Sciatic nerve (tissue), 2 donors: ENCODE measurements at regions not wholly inside any gene's neighbourhood (a gene's known extent, or its start where the extent isn't known, plus 50 kb on each side); places are given as distances from the start of the nearest gene placed in this dataset. TPM values are rescaled to one million over a fixed set of nuclear protein-coding genes. Genes with fewer than 3 reads are reported as not detected.

ENCODE experiments used
- ATAC-seq: fragments of 200-7000 bp; cut with Tn5 transposase; one replicate; pipeline ENCODE4 v1.9.1; 2020; ENCODE audit warnings: mild to moderate bottlenecking, moderate library complexity
- DNase-seq: peaks from one replicate; pipeline ENCODE4 v3.0.0-alpha.2; 2020; ENCODE audit warnings: low spot score
- intact Hi-C: fragments of 100-400 bp; cut with DNase I; formaldehyde crosslinking; loops from one replicate; pipeline ENCODE4 v1.14.2; 2022
- microRNA-seq: library from miRNA; unstranded; fragments of <30 nt; microRNA quantifications from one replicate; pipeline ENCODE4 v1.2.0, GENCODE V29; 2020
- donor health status: DM: no; HTN: no; CAD: no.
- donor health status: DM: no; HTN: no; CAD: no.

DNA sequence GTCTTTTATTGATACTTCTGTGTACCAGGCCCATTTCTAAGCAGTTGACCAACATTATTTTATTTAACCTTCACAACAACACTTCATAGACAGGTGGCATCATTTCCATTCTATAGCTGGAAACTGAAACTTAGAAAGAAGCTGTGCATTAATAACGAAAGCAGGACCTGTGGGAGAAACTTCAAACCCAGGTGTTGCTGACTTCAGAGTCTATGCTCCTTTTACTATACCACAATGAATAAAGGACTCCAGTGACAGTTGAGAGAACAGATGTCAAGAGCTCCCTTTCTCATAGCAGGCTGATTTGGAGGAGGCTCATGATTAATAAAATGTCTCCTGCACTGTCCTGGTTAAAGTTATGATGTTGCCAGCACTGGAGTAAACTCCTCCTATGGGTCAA is 56.6 kb upstream of the POU3F2 start:
- ATAC-seq (no peak), DNase-seq (no peak)
- intact Hi-C loops: no loop called here

DNA sequence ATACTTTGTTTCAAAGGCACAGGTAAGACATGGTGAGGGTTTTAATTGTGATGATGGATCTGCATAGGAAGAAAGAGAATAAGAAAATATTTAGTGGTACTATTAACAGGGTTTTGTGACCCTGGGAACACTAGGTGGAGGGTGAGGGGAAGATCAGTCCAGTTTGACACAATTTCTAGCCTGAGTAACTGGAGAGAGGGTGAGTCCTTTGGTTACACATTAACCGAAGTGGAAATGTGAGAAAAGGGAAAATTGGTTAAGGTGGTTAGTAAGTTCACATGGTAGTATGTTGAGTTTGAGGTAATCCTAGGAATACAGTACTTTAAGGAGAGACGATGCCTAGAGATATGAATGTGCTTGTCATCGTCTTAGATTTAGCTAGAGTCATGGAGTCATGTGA is 54.8 kb upstream of the POU3F2 start:
- intact Hi-C loops: loop anchor here (2.0 kb wide), 1 partner anchor 39 kb away; no protein-coding TSS in a partner anchor
- no peak for DNase-seq
- ATAC-seq: no peak

DNA sequence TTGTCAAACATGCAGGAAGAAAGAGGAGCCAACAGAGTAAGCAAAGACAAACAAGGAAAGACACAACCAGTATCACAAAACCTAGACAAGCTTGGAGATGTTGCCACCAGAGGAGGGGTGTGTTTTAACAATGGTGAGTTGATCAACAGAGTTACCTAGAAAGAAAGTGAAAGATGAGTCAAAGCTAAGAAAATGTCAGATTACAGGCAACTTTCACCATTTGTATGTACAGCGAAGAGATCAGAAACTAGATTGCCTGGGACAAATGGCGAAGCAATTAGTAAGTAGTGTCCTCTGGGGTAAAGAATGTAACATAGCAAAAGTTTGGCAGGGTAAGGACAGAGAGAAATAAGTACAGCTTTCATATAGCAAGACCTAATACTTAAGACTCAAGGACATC is 51.6 kb upstream of the POU3F2 start:
- DNase-seq (no peak), ATAC-seq (no peak)
- intact Hi-C loops: no loop called here

DNA sequence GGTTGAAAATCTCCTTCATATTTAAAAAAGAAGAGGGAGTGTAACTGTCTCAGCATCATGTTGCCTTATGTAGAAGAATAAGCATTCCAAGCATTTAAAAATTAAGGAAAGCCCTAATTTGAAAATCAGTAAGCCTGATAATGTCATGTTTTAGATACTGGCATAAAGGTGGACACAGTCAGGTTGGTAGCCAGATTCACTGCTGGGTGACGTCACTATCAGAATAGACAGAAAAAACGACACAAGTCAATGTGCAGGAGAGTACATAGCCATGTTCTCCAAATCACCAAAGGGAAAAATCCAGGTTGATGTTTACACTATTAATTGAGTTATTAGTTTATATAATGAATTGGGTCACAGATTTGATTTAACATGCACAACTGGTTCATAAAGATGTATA is 50.8 kb upstream of the POU3F2 start:
- intact Hi-C loops: no loop called here
- ATAC-seq (no peak), DNase-seq (no peak)

Small RNAs in the stretch of these regions (microRNA-seq; reads per million reads assigned to microRNA genes)
- gene MIR2113: not detected
